Adrenal gland (tissue), 5 donors: ENCODE measurements at regions not wholly inside any gene's neighbourhood (a gene's known extent, or its start where the extent isn't known, plus 50 kb on each side); places are given as distances from the start of the nearest gene placed in this dataset.

ENCODE experiments used
- POLR2A ChIP-seq, 2 donors: fragments of 450-650 bp; IDR thresholded peaks; one replicate each; pipeline ENCODE4 v1.6.1; 2017; ENCODE audit warnings: antibody characterized with exemption in 2 of 2, mild to moderate bottlenecking in 2 of 2, moderate library complexity in 1 of 2
- TF ChIP-seq, protein P1 (sequence below), 6 experiments: fragments of 450-650 bp in 4 of 6; fragments of 200-600 bp in 2 of 6; sonication (generic) in 1 of 6; IDR thresholded peaks; 1 replicate in 5 of 6; 2 replicates in 1 of 6; pipeline versions ENCODE4 v1.5.1 to v1.8.0; 2016 to 2021; ENCODE audit warnings: antibody characterized with exemption in 6 of 6, mild to moderate bottlenecking in 2 of 6, moderate library complexity in 1 of 6
- donor health status: DM: no; HTN: no; CAD: no.

DNA sequence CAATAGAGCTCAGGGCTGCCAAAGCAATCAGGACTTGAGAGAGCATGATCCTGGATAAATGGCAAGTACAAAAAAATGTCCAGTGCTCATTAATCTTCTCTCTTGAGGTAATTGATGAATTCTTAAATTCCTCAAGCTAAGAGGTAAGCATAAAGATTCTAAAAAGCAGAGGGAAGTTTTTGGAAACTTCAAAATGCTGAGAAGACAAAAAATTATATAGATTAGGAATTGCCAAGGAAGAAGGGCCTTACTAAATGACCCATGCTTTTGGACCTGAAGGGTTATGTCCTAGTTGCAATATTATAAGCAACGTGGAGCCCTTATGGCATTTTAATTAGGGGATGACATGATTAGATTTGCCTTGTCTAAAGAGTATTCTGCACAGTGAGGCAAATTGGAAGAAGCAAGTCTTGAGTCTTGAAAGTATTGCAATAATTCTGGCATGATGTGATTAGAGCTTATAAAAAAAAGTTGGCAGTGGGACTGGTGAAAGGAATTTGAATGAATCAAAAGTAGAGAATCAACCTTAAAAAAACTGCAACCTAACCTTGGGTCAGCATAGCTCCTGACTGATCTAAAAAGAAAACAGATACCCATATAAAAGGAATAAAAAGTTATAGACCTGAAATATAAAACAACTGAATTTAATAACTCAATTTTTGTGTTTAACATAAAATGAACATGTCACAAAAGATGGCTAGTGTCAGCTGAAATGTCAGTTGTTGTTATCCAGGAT, 323.8 kb upstream of the ARRDC3 start:
- TF ChIP-seq POLR2A (IDR thresholded peaks at IDR 0.05): no peak
- TF ChIP-seq, protein P1, sequence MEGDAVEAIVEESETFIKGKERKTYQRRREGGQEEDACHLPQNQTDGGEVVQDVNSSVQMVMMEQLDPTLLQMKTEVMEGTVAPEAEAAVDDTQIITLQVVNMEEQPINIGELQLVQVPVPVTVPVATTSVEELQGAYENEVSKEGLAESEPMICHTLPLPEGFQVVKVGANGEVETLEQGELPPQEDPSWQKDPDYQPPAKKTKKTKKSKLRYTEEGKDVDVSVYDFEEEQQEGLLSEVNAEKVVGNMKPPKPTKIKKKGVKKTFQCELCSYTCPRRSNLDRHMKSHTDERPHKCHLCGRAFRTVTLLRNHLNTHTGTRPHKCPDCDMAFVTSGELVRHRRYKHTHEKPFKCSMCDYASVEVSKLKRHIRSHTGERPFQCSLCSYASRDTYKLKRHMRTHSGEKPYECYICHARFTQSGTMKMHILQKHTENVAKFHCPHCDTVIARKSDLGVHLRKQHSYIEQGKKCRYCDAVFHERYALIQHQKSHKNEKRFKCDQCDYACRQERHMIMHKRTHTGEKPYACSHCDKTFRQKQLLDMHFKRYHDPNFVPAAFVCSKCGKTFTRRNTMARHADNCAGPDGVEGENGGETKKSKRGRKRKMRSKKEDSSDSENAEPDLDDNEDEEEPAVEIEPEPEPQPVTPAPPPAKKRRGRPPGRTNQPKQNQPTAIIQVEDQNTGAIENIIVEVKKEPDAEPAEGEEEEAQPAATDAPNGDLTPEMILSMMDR (IDR thresholded peaks at IDR 0.05): no peak
